NCI-H748 (cell line): ENCODE measurements at regions not wholly inside any gene's neighbourhood (a gene's known extent, or its start where the extent isn't known, plus 50 kb on each side); places are given as distances from the start of the nearest gene placed in this dataset.

ENCODE experiments used
- DNase-seq: peaks from one replicate; lab custom pipeline; 2025; ENCODE audit not compliant: unreplicated experiment; lab: John Stamatoyannopoulos, UW

- no peak for DNase-seq
Measured at GRCh38 chr3:127484601-127485388, 105.7 kb downstream of the TPRA1 start.

GRCh38 chr3:127483902-127484591, 106.5 kb downstream of the TPRA1 start:
- DNase-seq, result no peak

- DNase-seq, result no peak
Measured at GRCh38 chr3:127483005-127483641, 107.4 kb downstream of the TPRA1 start.

GRCh38 chr3:127482216-127483004, 108.1 kb downstream of the TPRA1 start:
- DNase-seq, result no peak

GRCh38 chr3:127480196-127480954, 110.2 kb downstream of the TPRA1 start:
- no peak for DNase-seq

- no peak for DNase-seq
Measured at GRCh38 chr3:127479449-127479848, 111.1 kb downstream of the TPRA1 start.

- DNase-seq, result no peak
Measured at GRCh38 chr3:127478922-127479321, 111.6 kb downstream of the TPRA1 start.

- DNase-seq, result no peak
Measured at GRCh38 chr3:127477396-127477795, 113.1 kb downstream of the TPRA1 start.

GRCh38 chr3:127476936-127477335, 113.6 kb downstream of the TPRA1 start:
- no peak for DNase-seq

GRCh38 chr3:127475975-127476705, 114.4 kb downstream of the TPRA1 start:
- no peak for DNase-seq

GRCh38 chr3:127475391-127475790, 115.1 kb downstream of the TPRA1 start:
- no peak for DNase-seq

GRCh38 chr3:127473244-127474024, 117.1 kb downstream of the TPRA1 start:
- DNase-seq, result peak; percentile 41

- DNase-seq, result no peak
Measured at GRCh38 chr3:127472506-127472905, 118.0 kb downstream of the TPRA1 start.

- no peak for DNase-seq
Measured at GRCh38 chr3:127471142-127471541, 119.4 kb downstream of the TPRA1 start.

- DNase-seq, result no peak
Measured at GRCh38 chr3:127469760-127470159, 120.8 kb downstream of the TPRA1 start.

- DNase-seq, result no peak
Measured at GRCh38 chr3:127467391-127467790, 123.1 kb downstream of the TPRA1 start.

- DNase-seq, result peak; percentile 2
Measured at GRCh38 chr3:127464642-127465041, 125.9 kb downstream of the TPRA1 start.

- DNase-seq, result no peak
Measured at GRCh38 chr3:127462111-127462655, 128.3 kb downstream of the TPRA1 start.
